Right lobe of liver (tissue), 4 donors: ENCODE measurements at regions not wholly inside any gene's neighbourhood (a gene's known extent, or its start where the extent isn't known, plus 50 kb on each side); places are given as distances from the start of the nearest gene placed in this dataset.

Source experiments
- CTCF ChIP-seq, 4 donors: fragments of 200-600 bp in 3 of 4; fragments of 450-650 bp in 1 of 4; IDR thresholded peaks; one replicate each; pipeline versions ENCODE4 v1.5.1 to v1.8.0; 2016 to 2022; ENCODE audit warnings: antibody characterized with exemption in 4 of 4, mild to moderate bottlenecking in 2 of 4
- POLR2A ChIP-seq: fragments of 450-650 bp; IDR thresholded peaks from one replicate; pipeline ENCODE4 v1.6.1; 2017; ENCODE audit warnings: antibody characterized with exemption, mild to moderate bottlenecking
- donor health status: DM: no; HTN: no; CAD: no.
- donor health status: DM: no; HTN: no; CAD: no.
- donor health status: DM: no; HTN: yes; CAD: no.

GRCh38 chr5:125011419-125011818 lies 265.0 kb upstream of the ZNF608 start:
- no peak for TF ChIP-seq POLR2A
- TF ChIP-seq CTCF (IDR thresholded peaks at IDR 0.05), result no peak
